H1 (cell line): ENCODE measurements at regions not wholly inside any gene's neighbourhood (a gene's known extent, or its start where the extent isn't known, plus 50 kb on each side); places are given as distances from the start of the nearest gene placed in this dataset.

Experiments used
- CTCF ChIA-PET: fragments of 300-600 bp; sonication (Branson Sonifier 250); formaldehyde crosslinking; loops from one replicate; lab custom pipeline; 2021; ENCODE audit not compliant: partially characterized antibody; lab: Charles Lee
- POLR2A ChIA-PET: fragments of 300-600 bp; sonication (Branson Sonifier 250); formaldehyde crosslinking; loops from one replicate; lab custom pipeline; 2021; ENCODE audit warnings: inconsistent platforms; ENCODE audit not compliant: partially characterized antibody; lab: Charles Lee
- DNase-seq, 2 experiments: peaks; one replicate each; pipeline versions ENCODE4 v3.0.0 to v3.0.0-alpha.2; 2010 to 2022; ENCODE audit warnings: low spot score in 2 of 2, low read depth in 1 of 2, mixed read lengths in 1 of 2
- FAIRE-seq: peaks from 2 replicates; lab custom pipeline; 2011; peaks lifted over from hg19 to GRCh38; lab: Jason Lieb, UNC
- H2AFZ ChIP-seq: 2 replicates; pipeline ENCODE4 v1.8.1; 2012; ENCODE audit warnings: low read length, inconsistent platforms
- H2AK5ac ChIP-seq: 2 replicates; pipeline ENCODE4 v1.6.1; 2013; ENCODE audit warnings: low read depth, low read length
- H2BK120ac ChIP-seq: replicated peaks from 2 replicates; pipeline ENCODE3; 2013; ENCODE audit warnings: low read depth, low read length, inconsistent platforms
- H2BK12ac ChIP-seq: 2 replicates; pipeline ENCODE4 v1.6.1; 2013; ENCODE audit warnings: low read depth, low read length
- H2BK15ac ChIP-seq: 2 replicates; pipeline ENCODE4 v1.6.1; 2013; ENCODE audit warnings: low read length
- H2BK20ac ChIP-seq: 2 replicates; pipeline ENCODE4 v1.6.1; 2013; ENCODE audit warnings: low read length
- H2BK5ac ChIP-seq: 2 replicates; pipeline ENCODE4 v1.6.1; 2013; ENCODE audit warnings: low read depth, low read length
- H3K14ac ChIP-seq: 2 replicates; pipeline ENCODE4 v1.6.1; 2013; ENCODE audit warnings: inconsistent platforms; ENCODE audit not compliant: insufficient read length
- H3K18ac ChIP-seq: 2 replicates; pipeline ENCODE4 v1.6.1; 2013; ENCODE audit warnings: low read length; ENCODE audit errors: extremely low read depth
- H3K23ac ChIP-seq: 2 replicates; pipeline ENCODE4 v1.6.1; 2013; ENCODE audit warnings: inconsistent platforms; ENCODE audit not compliant: insufficient read length
- H3K23me2 ChIP-seq: 2 replicates; pipeline ENCODE4 v1.6.1; 2013; ENCODE audit warnings: low read depth, low read length
- H3K27ac ChIP-seq: 2 replicates; pipeline ENCODE4 v1.6.1; 2011; ENCODE audit warnings: low read depth, low read length, inconsistent platforms
- H3K27me3 ChIP-seq, 4 experiments: replicated peaks in 1 of 4; 1 replicate in 1 of 4; 2 replicates in 3 of 4; pipeline versions ENCODE4 v1.6.1 to v1.8.1; 2011 to 2013; ENCODE audit warnings: low read length in 3 of 4, mild to moderate bottlenecking in 3 of 4, inconsistent platforms in 2 of 4, mixed read lengths in 2 of 4, moderate library complexity in 1 of 4; ENCODE audit not compliant: control insufficient read depth in 3 of 4, insufficient read depth in 3 of 4; ENCODE audit errors: extremely low read depth in 1 of 4
- H3K36me3 ChIP-seq, 4 experiments: 2 replicates each; pipeline versions ENCODE4 v1.6.1 to v1.8.1; 2011 to 2013; ENCODE audit warnings: mild to moderate bottlenecking in 4 of 4, low read length in 3 of 4, moderate library complexity in 2 of 4, control low read depth in 1 of 4, inconsistent platforms in 1 of 4; ENCODE audit not compliant: insufficient read depth in 4 of 4, control insufficient read depth in 2 of 4
- H3K4ac ChIP-seq: replicated peaks from 2 replicates; pipeline ENCODE3; 2013; ENCODE audit warnings: low read length, low read depth, mixed read lengths, inconsistent platforms; ENCODE audit not compliant: insufficient read length
- H3K4me1 ChIP-seq, 4 experiments: replicated peaks in 1 of 4; 1 replicate in 1 of 4; 2 replicates in 3 of 4; pipeline versions ENCODE4 v1.6.1 to v1.8.1; 2011 to 2013; ENCODE audit warnings: low read length in 3 of 4, inconsistent platforms in 2 of 4, mixed read lengths in 1 of 4; ENCODE audit not compliant: insufficient read depth in 4 of 4, control insufficient read depth in 3 of 4
- H3K4me2 ChIP-seq, 2 experiments: 2 replicates each; pipeline versions ENCODE4 v1.6.1 to v1.8.1; 2011 to 2013; ENCODE audit warnings: low read depth in 2 of 2, low read length in 2 of 2, control low read depth in 1 of 2, inconsistent platforms in 1 of 2, mild to moderate bottlenecking in 1 of 2; ENCODE audit not compliant: insufficient read depth in 1 of 2
- H3K4me3 ChIP-seq, 4 experiments: fragments of 200-600, 300-600 bp in 1 of 4; sonication (generic), shearing (Covaris generic), sonication (Bioruptor Twin) in 1 of 4; 2 replicates each; pipeline versions ENCODE4 v1.5.1 to v1.8.1; 2011 to 2016; ENCODE audit warnings: low read length in 4 of 4, low read depth in 3 of 4, control low read depth in 2 of 4, inconsistent platforms in 2 of 4, mild to moderate bottlenecking in 2 of 4, mixed read lengths in 1 of 4, moderate library complexity in 1 of 4; ENCODE audit not compliant: insufficient read depth in 2 of 4; ENCODE audit errors: extremely low read depth in 1 of 4
- H3K56ac ChIP-seq: replicated peaks from 2 replicates; pipeline ENCODE3; 2013; ENCODE audit warnings: low read depth, mild to moderate bottlenecking, mixed read lengths, low read length, inconsistent platforms; ENCODE audit not compliant: insufficient read length
- H3K79me1 ChIP-seq: 2 replicates; pipeline ENCODE4 v1.6.1; 2013; ENCODE audit warnings: low read depth, low read length, control low read depth
- H3K79me2 ChIP-seq, 2 experiments: 2 replicates each; pipeline versions ENCODE4 v1.6.1 to v1.8.1; 2012 to 2013; ENCODE audit warnings: low read length in 2 of 2, mild to moderate bottlenecking in 2 of 2, inconsistent platforms in 1 of 2; ENCODE audit not compliant: insufficient read depth in 2 of 2, control insufficient read depth in 1 of 2
- H3K9ac ChIP-seq, 4 experiments: replicated peaks in 1 of 4; 1 replicate in 1 of 4; 2 replicates in 3 of 4; pipeline versions ENCODE4 v1.6.1 to v1.8.1; 2011 to 2013; ENCODE audit warnings: low read depth in 3 of 4, low read length in 3 of 4, control low read depth in 2 of 4, mild to moderate bottlenecking in 2 of 4, moderate library complexity in 2 of 4, inconsistent platforms in 1 of 4; ENCODE audit errors: extremely low read depth in 1 of 4
- H3K9me3 ChIP-seq, 2 experiments: 2 replicates each; pipeline versions ENCODE4 v1.6.1 to v1.8.1; 2012 to 2013; ENCODE audit warnings: mild to moderate bottlenecking in 2 of 2, moderate library complexity in 2 of 2, control low read depth in 1 of 2, inconsistent platforms in 1 of 2, low read depth in 1 of 2, low read length in 1 of 2, mixed read lengths in 1 of 2; ENCODE audit not compliant: insufficient read depth in 2 of 2
- H4K20me1 ChIP-seq, 2 experiments: replicated peaks in 1 of 2; 2 replicates each; pipeline versions ENCODE3 to v1.8.1; 2011 to 2013; ENCODE audit warnings: inconsistent platforms in 2 of 2, low read length in 2 of 2, mild to moderate bottlenecking in 1 of 2; ENCODE audit not compliant: insufficient read depth in 2 of 2, control insufficient read depth in 1 of 2
- H4K5ac ChIP-seq: 2 replicates; pipeline ENCODE4 v1.6.1; 2013; ENCODE audit warnings: low read length, low read depth, mixed read lengths, inconsistent platforms; ENCODE audit not compliant: insufficient read length
- H4K8ac ChIP-seq: 2 replicates; pipeline ENCODE4 v1.8.0; 2013; ENCODE audit warnings: mild to moderate bottlenecking, moderate library complexity, low read length, inconsistent platforms; ENCODE audit not compliant: insufficient read depth; ENCODE audit errors: extremely low read depth
- H4K91ac ChIP-seq: replicated peaks from 2 replicates; pipeline ENCODE3; 2013; ENCODE audit warnings: low read length, mixed read lengths, inconsistent platforms; ENCODE audit not compliant: insufficient read length
- ASH2L ChIP-seq: fragments of 200-600, 300-600 bp; sonication (generic); IDR thresholded peaks from one replicate; pipeline ENCODE4 v1.7.1; 2017; ENCODE audit warnings: low read length
- CHD2 ChIP-seq: IDR thresholded peaks from 2 replicates; pipeline ENCODE4 v1.6.1; 2012; ENCODE audit warnings: low read length, improper control_type of control experiment
- CREB1 ChIP-seq: IDR thresholded peaks from 2 replicates; pipeline ENCODE4 v1.6.1; 2012; ENCODE audit warnings: inconsistent platforms
- GABPA ChIP-seq: IDR thresholded peaks from 2 replicates; pipeline ENCODE4 v1.6.1; 2011; ENCODE audit warnings: mild to moderate bottlenecking, low read length, moderate library complexity, borderline replicate concordance; ENCODE audit not compliant: insufficient read depth
- GTF2F1 ChIP-seq: IDR thresholded peaks from 2 replicates; pipeline ENCODE4 v1.6.1; 2012; ENCODE audit warnings: low read depth, low read length, improper control_type of control experiment, borderline replicate concordance
- POU5F1 ChIP-seq: IDR thresholded peaks from 2 replicates; pipeline ENCODE4 v1.6.1; 2011; ENCODE audit warnings: low read depth, mild to moderate bottlenecking, low read length, moderate library complexity
- RBBP5 ChIP-seq: IDR thresholded peaks from 2 replicates; pipeline ENCODE4 v1.7.1; 2012; ENCODE audit warnings: low read depth, mild to moderate bottlenecking, inconsistent platforms, low read length, moderate library complexity, borderline replicate concordance
- SAP30 ChIP-seq: fragments of 300-600 bp; sonication (generic); IDR thresholded peaks from 2 replicates; pipeline ENCODE4 v1.7.1; 2012; ENCODE audit warnings: low read length, moderate library complexity, mild to moderate bottlenecking, inconsistent platforms; ENCODE audit not compliant: insufficient read depth, insufficient replicate concordance
- SUZ12 ChIP-seq: fragments of 200-600 bp; sonication (generic); IDR thresholded peaks from 2 replicates; pipeline ENCODE4 v1.6.1; 2012; ENCODE audit warnings: mild to moderate bottlenecking, inconsistent platforms, low read length, moderate library complexity, mixed read lengths
- TAF1 ChIP-seq: IDR thresholded peaks from 2 replicates; pipeline ENCODE4 v1.6.1; 2011; ENCODE audit warnings: mild to moderate bottlenecking, low read depth, low read length
- ZNF274 ChIP-seq: IDR thresholded peaks from 2 replicates; pipeline ENCODE4 v1.7.0; 2012; ENCODE audit warnings: low read length, borderline replicate concordance; ENCODE audit errors: extremely low read depth
- TF ChIP-seq, protein P1 (sequence below): IDR thresholded peaks from 2 replicates; pipeline ENCODE4 v1.6.1; 2011; ENCODE audit warnings: low read length, improper control_type of control experiment
- TF ChIP-seq, protein P2 (sequence below): IDR thresholded peaks from 2 replicates; pipeline ENCODE4 v1.6.1; 2012; ENCODE audit warnings: inconsistent platforms
- TF ChIP-seq, protein P3 (sequence below): IDR thresholded peaks from 2 replicates; pipeline ENCODE4 v1.6.1; 2012; ENCODE audit warnings: inconsistent platforms

DNA sequence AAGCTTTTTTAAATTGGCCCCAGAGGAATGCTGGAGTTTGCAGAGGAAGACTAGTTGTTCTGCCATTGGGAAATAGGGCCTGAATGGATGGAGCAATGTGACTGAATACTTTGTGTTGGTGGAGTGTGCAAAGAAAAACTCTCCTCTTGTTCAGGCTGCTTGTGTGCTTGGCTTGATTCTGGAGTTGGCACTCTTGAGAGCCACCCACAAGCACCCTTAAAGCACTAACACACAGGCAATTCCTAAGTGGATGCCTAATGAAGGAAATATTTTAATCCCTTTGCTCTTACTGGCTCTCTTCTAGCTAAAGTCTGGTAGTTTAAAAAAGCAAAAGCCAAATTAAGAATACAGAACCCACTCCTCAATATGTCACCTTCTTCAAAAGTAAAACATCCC, 304.4 kb upstream of the C2CD4B start:
- no peak overlapping the region for H3K4me3 ChIP-seq
- peaks cover 0 to 13% of the 10 kb centered on the region in 2 experiments; a peak in 2 of 4 replicates for H3K79me2 ChIP-seq
- H3K9ac ChIP-seq, result no peak overlapping the region
- H3K56ac ChIP-seq, result no peak overlapping the region
- FAIRE-seq (no peak), DNase-seq (no peak)
- H3K9me3 ChIP-seq, result no peaks in the 10 kb centered on the region
- H3K4me1 ChIP-seq, result peaks cover 9 to 30% (median 22%) of the 10 kb centered on the region in 4 experiments
- H4K20me1 ChIP-seq, result no peaks in the 10 kb centered on the region
- H3K79me1 ChIP-seq, result peaks cover 5% of the 10 kb centered on the region; the same call in 1 of the 2 replicates
- H2BK5ac ChIP-seq, result peak overlapping the region; percentile 7; the same call in 1 of the 2 replicates
- H4K8ac ChIP-seq, result no peak overlapping the region
- H3K14ac ChIP-seq, result no peak overlapping the region
- H2BK15ac ChIP-seq, result no peak overlapping the region
- H2BK20ac ChIP-seq, result no peak overlapping the region
- H3K27me3 ChIP-seq, result no peaks in the 10 kb centered on the region
- H2BK12ac ChIP-seq, result no peak overlapping the region
- no peak overlapping the region for H3K4ac ChIP-seq
- H3K4me2 ChIP-seq, result no peak overlapping the region
- H3K18ac ChIP-seq, result no peak overlapping the region
- ChIA-PET POLR2A (interaction anchor here (1.0 kb wide), 1 partner anchor 53 kb away, joined by 3 read pairs; no protein-coding TSS in a partner anchor), CTCF (interaction anchor here (0.6 to 2.7 kb wide), 9 partner anchors 11 to 273 kb away, joined by 3 to 15 read pairs (median 4); no protein-coding TSS in a partner anchor)
- H3K23ac ChIP-seq, result no peak overlapping the region
- no peak overlapping the region for H3K27ac ChIP-seq
- no peak overlapping the region for H2AK5ac ChIP-seq
- H4K5ac ChIP-seq, result no peak overlapping the region
- H4K91ac ChIP-seq, result no peak overlapping the region
- no peak overlapping the region for H2BK120ac ChIP-seq
- no peaks in the 10 kb centered on the region for H3K36me3 ChIP-seq
- no peak overlapping the region for H2AFZ ChIP-seq
- H3K23me2 ChIP-seq, result 0 out of 2 replicates have a peak, but pooled peaks cover 2% of the 10 kb centered on the region
- TF ChIP-seq GTF2F1, result no peak
- TF ChIP-seq SAP30, result no peak
- TF ChIP-seq ASH2L, result no peak
- TF ChIP-seq, protein P1, sequence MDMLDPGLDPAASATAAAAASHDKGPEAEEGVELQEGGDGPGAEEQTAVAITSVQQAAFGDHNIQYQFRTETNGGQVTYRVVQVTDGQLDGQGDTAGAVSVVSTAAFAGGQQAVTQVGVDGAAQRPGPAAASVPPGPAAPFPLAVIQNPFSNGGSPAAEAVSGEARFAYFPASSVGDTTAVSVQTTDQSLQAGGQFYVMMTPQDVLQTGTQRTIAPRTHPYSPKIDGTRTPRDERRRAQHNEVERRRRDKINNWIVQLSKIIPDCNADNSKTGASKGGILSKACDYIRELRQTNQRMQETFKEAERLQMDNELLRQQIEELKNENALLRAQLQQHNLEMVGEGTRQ, result no peak
- TF ChIP-seq ZNF274, result no peak
- TF ChIP-seq, protein P2, sequence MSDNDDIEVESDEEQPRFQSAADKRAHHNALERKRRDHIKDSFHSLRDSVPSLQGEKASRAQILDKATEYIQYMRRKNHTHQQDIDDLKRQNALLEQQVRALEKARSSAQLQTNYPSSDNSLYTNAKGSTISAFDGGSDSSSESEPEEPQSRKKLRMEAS, result no peak
- TF ChIP-seq GABPA, result no peak
- TF ChIP-seq CHD2, result no peak
- TF ChIP-seq POU5F1, result no peak
- TF ChIP-seq TAF1, result no peak
- no peak for TF ChIP-seq SUZ12
- no peak for TF ChIP-seq RBBP5
- TF ChIP-seq CREB1, result no peak
- TF ChIP-seq, protein P3, sequence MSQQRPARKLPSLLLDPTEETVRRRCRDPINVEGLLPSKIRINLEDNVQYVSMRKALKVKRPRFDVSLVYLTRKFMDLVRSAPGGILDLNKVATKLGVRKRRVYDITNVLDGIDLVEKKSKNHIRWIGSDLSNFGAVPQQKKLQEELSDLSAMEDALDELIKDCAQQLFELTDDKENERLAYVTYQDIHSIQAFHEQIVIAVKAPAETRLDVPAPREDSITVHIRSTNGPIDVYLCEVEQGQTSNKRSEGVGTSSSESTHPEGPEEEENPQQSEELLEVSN, result no peak
